SKM-1 treated with dmso at 0.1 percent for 144 hours (cell line): ENCODE measurements at regions not wholly inside any gene's neighbourhood (a gene's known extent, or its start where the extent isn't known, plus 50 kb on each side); places are given as distances from the start of the nearest gene placed in this dataset.

Source experiments
- DNase-seq: peaks from one replicate; lab custom pipeline; 2025; ENCODE audit not compliant: unreplicated experiment; lab: John Stamatoyannopoulos, UW

- DNase-seq = no peak
Observed at GRCh38 chr14:95413289-95414215, 93.8 kb upstream of the CLMN start.

- DNase-seq = no peak
Observed at GRCh38 chr14:95410838-95411237, 91.1 kb upstream of the CLMN start.

GRCh38 chr14:95409477-95410272, 90.0 kb upstream of the CLMN start:
- no peak for DNase-seq

- DNase-seq = no peak
Observed at GRCh38 chr14:95408731-95409476, 89.2 kb upstream of the CLMN start.

- DNase-seq = no peak
Observed at GRCh38 chr14:95407354-95407753, 87.6 kb upstream of the CLMN start.

GRCh38 chr14:95406756-95407277, 87.1 kb upstream of the CLMN start:
- DNase-seq = no peak

GRCh38 chr14:95404583-95404982, 84.9 kb upstream of the CLMN start:
- no peak for DNase-seq

- DNase-seq = no peak
Observed at GRCh38 chr14:95402578-95402977, 82.9 kb upstream of the CLMN start.

- DNase-seq = no peak
Observed at GRCh38 chr14:95402176-95402575, 82.5 kb upstream of the CLMN start.

GRCh38 chr14:95398630-95399547, 79.2 kb upstream of the CLMN start:
- no peak for DNase-seq

GRCh38 chr14:95397325-95397724, 77.6 kb upstream of the CLMN start:
- no peak for DNase-seq

GRCh38 chr14:95396221-95396620, 76.5 kb upstream of the CLMN start:
- DNase-seq = no peak

- DNase-seq = no peak
Observed at GRCh38 chr14:95395098-95395737, 75.5 kb upstream of the CLMN start.

- no peak for DNase-seq
Observed at GRCh38 chr14:95394297-95395097, 74.8 kb upstream of the CLMN start.

GRCh38 chr14:95392841-95393240, 73.1 kb upstream of the CLMN start:
- no peak for DNase-seq

- no peak for DNase-seq
Observed at GRCh38 chr14:95391331-95391730, 71.6 kb upstream of the CLMN start.

GRCh38 chr14:95389471-95390011, 69.8 kb upstream of the CLMN start:
- DNase-seq = no peak

GRCh38 chr14:95388699-95389098, 69.0 kb upstream of the CLMN start:
- no peak for DNase-seq
